Activated CD8-positive, alpha-beta memory T cell treated with anti-CD3 and anti-CD28 coated beads for 24 hours (primary cell): ENCODE measurements at regions not wholly inside any gene's neighbourhood (a gene's known extent, or its start where the extent isn't known, plus 50 kb on each side); places are given as distances from the start of the nearest gene placed in this dataset.
"Not testable (repeated sequence)": the region's sequence is repeated elsewhere in the genome, so short reads cannot be mapped to it uniquely, and the experiment has no call there.

Source experiments
- DNase-seq: peaks from one replicate; pipeline ENCODE4 v3.0.0-alpha.2; 2020

DNA sequence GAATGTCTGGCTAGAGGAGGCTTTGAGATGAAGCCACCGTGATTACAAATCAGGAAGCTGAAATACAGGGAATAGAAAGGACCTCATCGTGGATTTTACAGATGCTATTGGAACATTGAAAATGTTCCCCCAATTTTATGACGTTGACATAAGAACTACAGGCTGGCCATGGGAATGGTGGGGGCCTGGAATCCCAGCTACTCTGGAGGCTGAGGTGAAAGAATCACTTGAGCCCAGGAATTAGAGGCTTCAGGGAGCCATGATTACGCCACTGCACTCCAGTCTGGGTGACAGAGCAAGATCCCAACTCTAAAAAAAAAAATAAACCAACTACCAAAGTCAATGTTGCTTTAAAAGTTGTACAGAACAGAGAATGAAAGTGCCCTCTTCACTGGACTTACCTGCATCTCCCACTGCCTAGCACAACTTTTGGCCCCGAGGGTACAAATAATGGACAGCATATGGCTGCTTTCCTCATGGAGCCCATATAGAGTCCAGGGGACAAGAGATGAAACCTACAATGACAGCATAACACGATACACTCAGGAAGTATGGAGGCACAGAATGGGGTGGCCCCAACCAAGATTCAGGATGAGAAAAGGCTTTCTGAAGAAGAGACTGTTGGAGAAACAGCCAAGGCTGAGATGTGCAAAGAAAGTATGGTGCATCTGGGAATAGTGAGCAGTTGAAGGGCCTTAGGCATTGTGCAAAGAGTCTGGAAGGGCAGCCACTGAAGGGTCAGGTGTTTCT is 254.8 kb downstream of the MYCN start:
- no peak for DNase-seq

DNA sequence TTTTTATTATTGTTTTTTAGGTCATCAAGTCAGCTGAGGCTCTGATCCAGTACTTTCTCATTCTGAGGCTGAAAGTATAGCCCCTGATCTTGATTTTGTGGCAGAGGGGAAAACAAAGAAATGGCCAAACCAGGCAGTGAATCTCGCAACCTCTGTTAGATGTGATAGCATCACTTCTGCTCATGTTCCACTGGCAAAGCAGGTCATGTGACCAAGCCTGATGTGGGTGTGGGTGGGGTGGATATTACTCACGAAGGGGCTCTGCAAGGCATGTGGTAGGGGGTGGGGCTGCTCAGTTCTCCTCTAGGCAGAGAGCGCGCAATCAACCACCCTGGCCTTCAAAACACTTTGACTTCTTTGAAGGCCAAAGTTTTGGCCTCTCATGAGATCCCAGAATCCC is 254.2 kb downstream of the MYCN start:
- DNase-seq = no peak

DNA sequence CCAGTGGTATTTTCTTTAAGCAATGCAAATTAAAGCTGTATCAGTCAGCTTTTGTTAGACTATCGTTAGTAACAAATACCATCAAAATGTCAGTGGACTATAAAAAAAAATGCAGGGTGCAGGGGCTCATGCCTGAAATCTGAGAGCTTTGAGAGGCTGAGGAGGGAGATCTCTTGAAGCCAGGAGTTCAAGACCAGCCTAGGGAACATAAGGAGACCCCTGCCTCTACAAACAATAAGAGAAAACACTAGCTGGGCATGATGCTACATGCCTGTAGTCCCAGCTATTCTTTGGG is 253.7 kb downstream of the MYCN start:
- DNase-seq = no peak

GRCh38 chr2:16192416-16193216 is 252.3 kb downstream of the MYCN start:
- no peak for DNase-seq

GRCh38 chr2:16191431-16192200 is 251.3 kb downstream of the MYCN start:
- no peak for DNase-seq

DNA sequence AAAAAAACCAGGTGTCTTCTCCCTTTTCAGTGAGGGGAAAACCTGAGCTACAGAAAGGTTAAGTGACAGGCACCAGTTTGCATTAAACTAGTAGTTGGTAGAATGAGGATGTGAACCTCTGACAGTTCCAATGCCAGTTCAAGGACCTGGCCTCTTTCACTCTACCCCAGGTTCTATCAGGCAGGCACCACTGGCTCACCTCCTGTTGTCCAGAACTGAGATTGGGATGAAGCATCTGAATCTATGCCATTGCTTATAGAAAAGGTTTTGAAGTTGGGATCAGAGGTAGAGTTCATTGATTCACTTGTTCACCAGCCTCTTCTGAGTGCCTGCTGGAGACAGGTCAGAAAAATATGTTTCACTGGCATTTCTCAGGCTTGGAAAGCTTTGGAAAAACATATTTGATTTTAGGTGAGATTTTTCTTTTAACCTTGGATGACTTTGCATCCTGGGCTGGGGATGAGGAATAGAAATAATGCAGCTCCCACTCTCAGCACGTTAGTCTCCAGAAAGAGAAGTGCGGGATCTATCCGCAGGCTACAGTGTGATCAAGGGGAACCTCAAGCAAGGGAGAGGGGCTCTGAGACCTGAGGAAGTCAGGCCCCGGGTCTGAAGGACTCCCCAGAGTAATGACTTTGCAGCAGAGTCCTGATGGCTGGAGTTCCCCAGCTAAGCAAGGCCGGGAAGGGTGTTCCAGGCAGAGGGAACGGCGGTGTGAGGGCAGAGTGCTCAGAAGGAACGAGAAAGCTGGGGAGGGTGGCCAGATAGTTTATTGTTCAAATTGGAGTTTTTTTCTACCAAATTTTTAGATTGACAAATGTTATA is 250.3 kb downstream of the MYCN start:
- no peak for DNase-seq

DNA sequence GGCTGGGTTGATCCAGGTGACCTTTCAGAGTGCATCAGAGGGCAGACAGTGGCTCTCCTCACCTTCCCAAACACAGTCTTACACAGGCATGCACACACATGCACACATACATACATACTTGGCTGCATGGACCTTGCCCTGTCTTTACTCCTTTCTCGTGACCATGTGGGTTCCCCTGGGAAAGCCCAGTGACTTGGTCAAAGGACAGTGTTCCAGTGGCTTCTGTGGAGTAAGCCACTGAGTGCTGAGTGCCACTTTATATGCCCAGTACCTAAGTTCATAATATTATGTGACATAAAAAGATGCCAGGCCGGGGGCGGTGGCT is 249.4 kb downstream of the MYCN start:
- no peak for DNase-seq

GRCh38 chr2:16189029-16189835 is 248.9 kb downstream of the MYCN start:
- DNase-seq = no peak

- DNase-seq = no peak
Measured at GRCh38 chr2:16188261-16188890, 248.0 kb downstream of the MYCN start.

DNA sequence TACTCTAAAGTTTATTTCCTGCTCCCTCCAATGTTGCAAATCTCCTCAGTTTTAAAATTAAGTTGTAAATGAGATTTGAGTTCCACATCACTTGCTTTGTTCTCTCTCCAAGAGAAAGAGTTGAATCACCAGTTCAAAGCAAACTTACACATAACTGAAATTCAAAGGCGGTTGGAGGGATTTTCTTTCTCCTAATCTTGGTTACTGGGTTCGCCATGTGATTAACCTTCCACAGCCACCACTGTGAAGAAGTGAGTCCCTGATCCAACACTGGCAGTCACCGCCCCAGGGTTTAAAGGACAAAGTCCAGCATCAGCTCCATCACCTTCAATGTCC is 247.1 kb downstream of the MYCN start:
- no peak for DNase-seq

DNA sequence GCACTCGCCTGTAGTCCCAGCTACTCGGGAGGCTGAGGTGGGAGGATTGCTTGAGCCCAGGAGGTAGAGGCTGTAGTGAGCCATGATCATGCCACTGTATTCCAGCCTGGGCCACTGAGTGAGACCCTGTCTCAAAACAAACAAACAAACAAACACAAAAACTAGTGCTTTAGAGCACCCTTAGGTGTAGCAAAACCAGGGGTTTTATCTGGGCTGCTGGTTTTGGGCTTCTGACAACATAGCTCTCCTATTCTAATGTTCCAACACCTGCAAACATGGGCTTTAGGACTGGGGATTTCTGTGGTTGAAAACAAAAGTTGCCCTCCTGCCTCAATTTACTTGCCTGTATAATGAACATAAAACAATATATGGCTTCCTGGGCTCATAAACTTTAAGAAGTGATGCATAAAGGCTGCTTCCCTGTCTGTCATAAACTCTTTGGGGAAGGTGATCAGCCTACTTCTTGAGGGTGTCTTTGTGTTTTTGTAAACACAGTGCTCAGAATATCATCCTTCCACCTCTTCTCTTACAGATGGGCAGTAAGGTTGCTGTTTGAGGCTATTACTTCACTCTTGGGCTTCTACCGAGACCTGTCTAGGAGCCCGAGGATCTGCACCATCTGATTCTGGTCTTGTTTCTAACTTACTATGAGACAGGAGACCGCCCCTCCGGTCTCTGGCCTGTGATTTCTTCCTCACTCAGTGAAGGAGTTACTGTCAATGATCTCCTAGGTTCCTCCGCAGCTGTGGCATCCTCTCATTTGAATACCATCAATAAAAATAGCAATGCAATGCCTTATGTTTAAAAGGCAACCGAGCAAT is 246.5 kb downstream of the MYCN start:
- no peak for DNase-seq

- no peak for DNase-seq
Measured at GRCh38 chr2:16185801-16186272, 245.5 kb downstream of the MYCN start.

DNA sequence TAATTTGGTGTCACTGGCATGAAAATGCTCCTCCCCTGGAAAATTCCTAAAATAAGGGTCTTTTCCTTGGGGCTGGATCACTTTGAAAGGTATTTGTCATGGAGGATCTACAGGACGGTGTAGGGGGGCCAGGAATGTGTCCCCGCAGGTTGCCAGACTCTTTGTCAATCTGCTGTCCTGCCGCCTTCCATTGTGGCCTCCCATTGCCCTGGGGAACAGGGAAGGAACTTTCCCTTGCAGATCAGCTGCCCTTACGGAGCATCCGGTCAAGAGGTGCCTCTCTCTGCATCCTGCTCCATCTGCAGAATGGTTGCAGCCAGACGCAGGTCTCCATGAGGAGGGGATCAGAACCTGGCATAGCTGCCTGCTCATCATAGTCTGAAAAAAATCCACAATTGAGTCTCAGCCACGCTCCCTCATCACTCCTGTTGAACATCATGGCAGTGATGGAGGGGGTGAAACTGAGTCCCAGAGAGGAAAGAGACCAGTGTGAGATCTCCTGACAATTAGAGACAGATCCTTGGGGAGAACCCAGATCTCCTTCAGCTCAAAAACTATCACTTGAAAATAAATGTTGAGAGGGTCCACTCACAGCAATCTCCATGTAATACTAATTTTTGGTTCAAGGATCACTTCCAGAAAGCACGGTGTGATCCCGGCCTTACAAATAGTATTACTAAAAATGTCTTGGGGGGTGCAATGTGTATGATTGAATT is 244.8 kb downstream of the MYCN start:
- no peak for DNase-seq

- no peak for DNase-seq
Measured at GRCh38 chr2:16184341-16184890, 244.1 kb downstream of the MYCN start.

GRCh38 chr2:16183345-16183744 is 243.0 kb downstream of the MYCN start:
- no peak for DNase-seq

- DNase-seq = no peak
Measured at GRCh38 chr2:16182841-16183240, 242.5 kb downstream of the MYCN start.

DNA sequence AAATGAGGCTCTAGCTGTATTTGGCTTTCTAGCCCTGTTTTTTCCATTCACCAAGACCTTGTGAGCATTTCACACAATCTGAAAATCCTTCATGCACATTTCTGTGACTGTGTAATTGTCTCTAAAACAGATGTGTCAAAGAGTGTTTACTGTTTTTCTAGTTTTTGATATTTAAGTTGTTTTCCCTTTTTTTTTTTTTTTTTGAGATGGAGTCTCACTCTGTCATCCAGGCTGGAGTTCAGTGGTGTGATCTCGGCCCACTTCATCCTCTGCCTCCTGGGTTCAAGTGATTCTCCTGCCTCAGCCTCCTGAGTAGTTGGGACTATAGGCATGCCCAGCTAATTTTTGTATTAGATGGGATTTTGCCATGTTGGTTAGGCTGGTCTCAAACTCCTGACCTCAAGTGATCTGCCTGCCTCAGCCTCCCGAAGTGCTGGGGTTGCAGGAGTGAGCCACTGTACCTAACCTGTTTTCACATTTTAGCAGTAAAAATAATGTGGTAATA is 242.0 kb downstream of the MYCN start:
- DNase-seq = not testable (repeated sequence)

- DNase-seq = no peak
Measured at GRCh38 chr2:16181741-16182090, 241.4 kb downstream of the MYCN start.

DNA sequence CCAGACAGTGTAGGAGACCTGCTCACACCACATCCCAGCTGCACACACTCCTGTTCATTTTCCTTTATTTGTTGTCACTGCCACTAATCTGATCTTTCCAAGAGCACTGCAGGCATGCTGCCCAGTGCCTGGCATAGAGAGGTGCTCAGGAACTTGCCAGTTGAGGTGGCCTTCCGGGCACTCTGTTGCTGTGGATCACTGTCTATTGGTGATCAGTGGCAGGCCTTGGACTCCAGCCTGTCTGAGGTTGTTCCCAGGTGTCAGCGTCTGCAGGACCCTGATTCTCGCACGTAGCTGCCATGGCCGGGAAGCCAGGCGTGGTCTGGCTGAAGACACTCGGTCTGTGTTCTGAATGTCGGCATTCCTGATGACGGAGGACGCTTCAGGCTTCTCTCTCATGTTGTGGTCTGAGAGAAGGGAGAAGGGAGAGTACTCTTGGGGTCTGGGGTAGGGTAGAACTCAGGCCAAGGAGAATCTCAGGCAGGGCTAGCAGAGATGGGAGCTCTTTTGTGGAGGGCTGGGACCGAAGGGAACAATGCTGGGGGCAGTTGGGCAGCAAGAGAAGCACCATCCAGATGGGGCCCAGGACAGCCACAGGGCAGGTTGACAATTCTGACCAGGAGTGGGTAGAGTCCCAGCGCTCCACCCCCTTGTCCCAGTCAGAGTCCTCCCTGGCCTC is 240.9 kb downstream of the MYCN start:
- no peak for DNase-seq
